GM18870 (cell line): ENCODE measurements at regions not wholly inside any gene's neighbourhood (a gene's known extent, or its start where the extent isn't known, plus 50 kb on each side); places are given as distances from the start of the nearest gene placed in this dataset.

Experiments
- ATAC-seq: cut with Tn5 transposase; IDR thresholded peaks from one replicate; pipeline ENCODE4 v1.9.1; 2021; ENCODE audit warnings: moderate library complexity; ENCODE audit not compliant: unreplicated experiment

DNA sequence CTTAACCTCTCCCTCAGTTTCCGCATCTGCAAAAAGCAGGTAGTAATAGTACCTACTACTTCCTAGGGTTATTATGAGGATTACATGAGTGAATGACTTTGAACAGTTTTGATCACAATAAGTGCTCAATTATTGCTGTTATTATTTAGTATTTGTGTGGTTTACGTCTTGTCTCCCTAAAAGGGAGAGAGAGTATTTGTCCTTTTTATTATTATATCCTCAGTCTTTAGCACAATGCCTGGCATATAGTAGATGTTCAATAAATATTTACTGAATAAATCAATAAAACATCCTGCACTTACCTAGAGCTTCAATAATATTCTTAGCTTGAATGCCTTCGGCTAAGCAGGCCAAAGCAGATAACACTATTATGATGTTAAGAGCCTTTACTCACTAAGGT, 160.0 kb downstream of the TANC2 start:
- no peak for ATAC-seq

DNA sequence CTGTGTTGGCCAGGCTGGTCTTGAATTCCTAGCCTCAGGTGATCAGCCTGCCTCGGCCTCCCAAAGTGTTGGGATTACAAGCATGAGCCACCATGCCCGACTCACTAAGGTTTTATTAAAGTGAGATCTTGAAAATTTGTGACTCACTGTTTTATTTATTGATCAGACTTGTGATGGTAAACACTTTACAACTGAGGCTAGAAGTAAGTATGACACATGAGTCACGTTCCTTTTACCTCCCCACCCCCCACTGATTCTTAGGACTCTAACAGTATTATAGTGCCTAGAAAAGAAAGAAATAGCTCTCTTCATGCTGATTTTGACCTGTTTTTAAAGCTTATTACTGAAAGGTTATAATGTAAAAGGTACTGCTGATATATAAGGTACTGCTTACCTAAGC, 160.6 kb downstream of the TANC2 start:
- ATAC-seq, result no peak

DNA sequence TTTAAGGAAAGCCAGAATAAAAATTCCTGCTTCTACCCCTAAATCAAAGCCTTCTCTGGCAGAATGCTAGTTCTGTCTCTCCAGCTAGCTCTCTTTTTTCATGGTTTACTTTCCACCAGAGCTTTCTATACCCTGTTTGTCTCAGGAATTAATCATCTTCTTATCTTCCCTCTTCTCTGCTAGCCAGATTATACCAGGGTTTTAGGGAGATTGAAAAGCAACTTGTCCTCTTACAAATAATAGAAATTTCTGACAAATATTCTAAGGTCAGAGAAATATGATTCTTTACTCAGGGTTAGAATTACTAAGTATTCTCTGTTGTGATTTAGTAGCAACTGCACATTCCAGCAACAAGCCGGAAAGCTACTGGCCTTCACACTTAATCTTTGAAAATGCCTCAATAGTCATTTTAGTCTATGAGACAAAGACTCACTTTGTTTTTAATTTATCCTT, 166.4 kb downstream of the TANC2 start:
- no peak for ATAC-seq

DNA sequence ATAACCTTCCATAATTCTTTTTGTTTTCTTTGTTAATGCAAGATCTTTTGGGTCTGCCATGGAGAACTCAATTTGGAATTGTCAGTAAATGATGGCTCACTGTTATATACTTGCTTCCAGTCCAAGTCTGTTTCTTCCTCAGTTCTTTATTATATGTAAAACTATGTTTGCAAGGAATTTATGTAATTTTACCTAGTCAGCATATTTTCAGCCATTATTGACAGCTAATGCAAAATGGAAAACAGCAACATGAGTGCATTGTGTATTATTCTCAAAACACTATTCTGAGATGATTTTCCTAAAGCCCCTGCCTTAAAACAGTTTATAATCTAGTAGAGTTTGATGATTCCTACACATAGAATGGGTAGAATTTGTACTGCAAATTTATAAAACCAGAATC, 167.5 kb downstream of the TANC2 start:
- ATAC-seq, result no peak

DNA sequence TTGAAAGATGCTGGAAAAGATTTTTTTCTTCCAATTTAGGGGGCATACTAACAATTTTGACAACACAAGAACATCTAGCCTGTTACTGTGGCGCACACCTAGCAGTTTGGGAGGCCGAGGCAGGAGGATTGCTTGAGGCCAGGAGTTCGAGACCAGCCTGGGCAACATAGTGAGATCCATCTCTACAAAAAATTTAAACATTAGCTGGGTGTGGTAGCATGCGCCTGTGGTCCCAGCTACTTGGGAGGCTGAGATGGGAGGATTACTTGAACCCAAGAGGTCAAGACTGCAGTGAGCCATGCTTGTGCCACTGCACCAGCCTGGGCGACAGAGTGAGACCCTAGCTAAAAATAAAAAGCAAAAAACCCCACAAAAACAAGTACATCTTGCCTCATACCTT, 168.8 kb downstream of the TANC2 start:
- no peak for ATAC-seq

DNA sequence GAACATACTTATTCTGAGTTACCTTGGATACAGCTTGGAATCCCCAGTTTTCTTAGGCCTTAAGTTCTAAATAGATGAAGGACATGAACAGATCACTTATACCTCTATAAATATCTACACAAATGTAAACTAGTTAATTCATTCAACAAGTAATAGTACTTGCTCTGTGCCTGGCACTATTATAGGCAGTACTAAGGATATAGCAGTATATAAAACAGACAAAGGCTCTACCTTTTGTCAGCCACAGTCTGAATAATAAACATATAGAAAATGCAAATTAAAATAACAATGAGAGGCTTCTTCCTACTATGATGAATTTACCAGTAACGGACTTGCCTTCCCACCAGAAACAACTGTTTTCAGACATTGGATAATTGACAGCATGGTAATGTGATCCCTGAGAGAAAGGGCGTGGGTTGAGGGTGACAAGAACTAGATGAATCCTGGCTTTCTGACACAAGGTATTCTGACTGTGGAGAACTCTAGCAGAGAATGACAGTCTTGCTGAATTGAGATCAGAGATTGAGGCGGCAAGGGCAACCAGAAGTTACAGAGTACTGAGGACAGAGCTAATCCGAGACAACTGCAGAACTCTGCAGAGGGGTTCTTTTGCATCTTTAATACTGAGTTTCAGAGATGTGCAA, 170.5 kb downstream of the TANC2 start:
- ATAC-seq, result no peak

DNA sequence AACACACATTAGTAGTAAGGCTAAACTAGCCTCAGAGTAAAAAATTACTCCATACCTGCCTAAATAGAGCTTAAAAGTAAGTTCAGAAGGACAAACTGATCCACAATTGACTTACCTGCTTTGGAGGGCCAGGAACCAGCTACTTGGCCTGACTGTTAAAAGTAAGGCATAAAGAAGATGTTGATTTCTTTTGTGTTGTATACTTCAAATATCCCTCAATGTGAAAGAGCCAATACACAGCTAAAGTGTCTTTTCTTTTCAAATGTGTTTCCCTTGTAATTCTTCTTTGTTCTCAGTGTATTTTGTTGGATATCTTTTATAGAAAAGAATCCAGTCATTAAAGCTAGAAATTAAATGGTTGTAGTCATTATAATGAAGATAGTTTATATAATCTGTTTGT, 171.1 kb downstream of the TANC2 start:
- no peak for ATAC-seq

DNA sequence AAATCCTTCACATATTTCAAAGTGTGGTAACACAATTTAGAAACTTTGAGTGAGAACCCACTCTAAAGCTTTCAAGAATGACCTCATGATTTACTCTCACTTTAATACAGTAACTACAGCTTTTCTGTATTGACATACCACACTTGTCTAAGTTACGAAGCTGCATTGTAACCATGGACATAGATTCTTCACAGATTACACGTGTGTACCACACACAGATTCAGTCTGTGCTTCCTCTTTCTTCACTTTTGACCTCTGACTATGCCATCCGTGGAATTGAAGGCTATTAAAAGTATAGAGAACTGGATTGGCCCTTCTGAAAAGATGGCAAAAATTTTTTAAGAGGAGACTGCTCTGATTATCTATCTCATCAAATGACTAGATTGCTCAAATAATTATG, 172.7 kb downstream of the TANC2 start:
- ATAC-seq, result no peak

DNA sequence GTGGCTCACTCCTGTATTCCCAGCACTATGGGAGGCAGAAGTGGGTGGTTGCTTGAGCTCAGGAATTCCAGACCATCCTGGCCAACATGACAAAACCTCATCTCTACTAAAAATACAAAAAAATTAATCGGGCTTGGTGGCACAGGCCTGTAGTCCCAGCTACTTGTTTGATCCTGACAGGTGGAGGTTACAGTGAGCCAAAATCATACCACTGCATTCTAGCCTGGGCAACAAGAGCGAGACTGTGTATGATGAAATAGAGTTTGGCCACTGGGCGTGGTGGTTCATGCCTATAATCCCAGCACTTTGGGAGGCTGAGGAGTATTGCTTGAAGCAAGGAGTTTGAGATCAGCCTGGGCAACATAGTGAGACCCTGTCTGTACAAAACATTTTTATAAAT, 173.3 kb downstream of the TANC2 start:
- ATAC-seq, result no peak

DNA sequence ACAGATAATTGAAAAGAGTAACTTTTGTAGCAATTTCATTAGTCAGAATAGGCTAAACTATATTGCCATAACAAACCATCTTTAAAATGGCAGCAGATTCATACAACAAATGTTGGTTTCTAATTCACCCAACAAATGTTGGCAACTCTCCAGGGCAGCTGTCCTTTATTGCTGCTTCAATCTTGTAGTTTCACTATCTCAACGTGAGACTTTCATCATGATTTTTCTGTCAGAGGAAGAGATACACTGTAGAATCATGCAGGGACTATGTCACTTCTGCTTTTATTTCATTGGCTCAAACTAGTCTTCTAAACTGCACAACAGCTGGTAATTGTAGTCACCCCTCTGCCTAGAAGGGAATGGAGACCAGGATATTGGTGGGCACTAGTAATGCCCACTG, 174.2 kb downstream of the TANC2 start:
- ATAC-seq, result no peak

DNA sequence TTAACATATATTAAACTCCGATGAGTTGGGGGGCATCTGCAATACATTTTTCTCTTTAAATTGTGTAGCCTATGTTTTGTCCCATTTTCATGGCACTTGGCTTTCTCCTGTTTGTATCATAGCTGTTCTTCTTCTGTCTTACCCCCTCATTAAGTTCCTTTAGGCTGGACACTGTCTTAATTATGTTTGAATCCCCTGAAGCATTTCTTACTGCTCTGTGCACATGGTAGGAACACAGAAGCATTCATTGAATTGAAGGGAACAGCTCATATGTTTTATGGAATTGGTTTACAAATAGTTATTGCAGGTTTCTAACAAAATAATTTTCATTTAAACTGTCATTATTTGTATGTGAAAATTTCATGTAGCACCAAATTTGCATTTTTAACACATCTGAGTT, 176.8 kb downstream of the TANC2 start:
- ATAC-seq, result no peak

DNA sequence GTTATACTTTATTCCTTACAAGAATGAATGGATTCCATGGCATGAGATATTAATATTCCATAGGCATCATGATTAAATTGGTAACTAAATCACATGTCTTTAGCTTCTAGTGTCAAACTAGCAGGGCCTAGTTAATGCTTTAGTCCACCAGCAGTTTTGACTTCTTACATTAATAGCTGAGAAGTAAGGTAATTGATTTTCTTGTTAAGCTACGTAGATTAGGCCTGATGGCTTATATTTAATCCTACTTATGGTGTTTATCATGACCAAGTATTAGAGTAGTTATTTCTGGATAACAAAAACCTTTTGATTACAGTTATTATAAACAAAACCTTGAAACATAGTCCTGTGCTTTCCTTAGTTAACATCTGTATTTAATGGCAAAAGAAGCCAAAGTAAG, 184.5 kb downstream of the TANC2 start:
- no peak for ATAC-seq

DNA sequence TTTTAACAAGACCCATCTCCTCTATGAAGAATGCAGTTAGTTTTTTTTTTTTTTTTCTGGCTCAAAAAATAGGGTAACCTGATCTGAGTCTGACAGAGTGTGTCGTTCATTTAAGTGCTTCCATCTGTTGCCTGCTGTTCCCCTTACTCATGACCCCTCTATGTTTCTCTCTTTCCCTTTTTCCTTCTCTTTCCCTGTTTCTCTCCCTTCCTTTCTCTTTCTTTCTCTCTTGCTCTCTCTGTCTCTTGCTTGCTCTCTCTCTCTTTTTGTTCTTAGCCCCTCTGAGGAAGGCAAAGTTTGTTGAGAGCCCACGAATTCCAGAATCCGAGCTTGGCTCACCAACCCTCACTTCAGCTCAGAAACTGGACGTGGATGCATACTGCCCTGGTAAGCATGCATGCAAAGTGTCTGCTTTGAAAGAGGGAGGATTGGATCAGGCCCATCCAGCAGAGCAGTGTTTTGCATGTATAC, 185.0 kb downstream of the TANC2 start:
- ATAC-seq, result no peak

DNA sequence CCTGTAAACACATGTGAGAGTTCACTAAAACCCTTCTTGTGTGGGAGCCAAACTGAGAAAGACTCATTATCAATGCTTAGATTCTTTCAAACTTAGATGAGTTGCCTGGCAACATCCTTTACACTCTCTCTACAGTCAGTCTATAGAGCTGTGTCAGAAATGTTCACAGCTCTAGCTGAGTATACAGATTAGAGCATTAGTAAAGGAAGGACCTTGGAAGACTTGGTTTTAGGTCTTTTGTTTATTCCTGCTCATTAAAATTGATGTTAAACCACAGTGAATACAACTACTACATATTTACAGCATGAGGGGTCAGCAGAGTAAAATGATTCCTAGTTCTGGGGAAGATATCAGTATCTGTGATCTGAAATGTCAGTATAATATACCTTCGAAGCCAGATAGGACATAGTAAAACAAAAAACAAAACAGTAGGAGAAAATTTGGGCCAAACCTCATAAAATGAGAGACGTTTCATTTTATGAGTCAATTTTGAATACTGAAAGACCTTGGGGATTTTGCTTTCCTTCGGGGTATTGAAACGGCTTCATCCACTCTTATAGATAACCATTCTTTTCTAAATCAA, 186.0 kb downstream of the TANC2 start:
- no peak for ATAC-seq

DNA sequence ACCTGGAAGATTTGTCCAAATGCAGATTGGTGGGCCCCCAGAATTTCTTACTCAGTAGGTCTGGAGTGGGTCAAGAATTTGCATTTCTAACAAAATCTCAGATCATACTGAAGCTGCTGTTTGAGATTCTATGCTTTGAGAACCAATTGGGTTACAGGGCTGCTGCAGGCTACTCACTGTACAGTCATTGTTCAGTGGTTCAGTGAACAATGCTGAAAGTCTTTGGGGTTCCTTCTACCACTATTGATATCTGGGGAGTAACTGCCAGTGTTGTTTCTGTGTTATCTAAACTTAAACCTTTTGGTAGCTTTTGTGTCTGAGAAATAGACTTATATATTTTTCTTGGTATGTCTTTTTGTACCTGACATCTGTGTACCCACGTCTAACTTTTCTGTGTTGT, 187.5 kb downstream of the TANC2 start:
- no peak for ATAC-seq

DNA sequence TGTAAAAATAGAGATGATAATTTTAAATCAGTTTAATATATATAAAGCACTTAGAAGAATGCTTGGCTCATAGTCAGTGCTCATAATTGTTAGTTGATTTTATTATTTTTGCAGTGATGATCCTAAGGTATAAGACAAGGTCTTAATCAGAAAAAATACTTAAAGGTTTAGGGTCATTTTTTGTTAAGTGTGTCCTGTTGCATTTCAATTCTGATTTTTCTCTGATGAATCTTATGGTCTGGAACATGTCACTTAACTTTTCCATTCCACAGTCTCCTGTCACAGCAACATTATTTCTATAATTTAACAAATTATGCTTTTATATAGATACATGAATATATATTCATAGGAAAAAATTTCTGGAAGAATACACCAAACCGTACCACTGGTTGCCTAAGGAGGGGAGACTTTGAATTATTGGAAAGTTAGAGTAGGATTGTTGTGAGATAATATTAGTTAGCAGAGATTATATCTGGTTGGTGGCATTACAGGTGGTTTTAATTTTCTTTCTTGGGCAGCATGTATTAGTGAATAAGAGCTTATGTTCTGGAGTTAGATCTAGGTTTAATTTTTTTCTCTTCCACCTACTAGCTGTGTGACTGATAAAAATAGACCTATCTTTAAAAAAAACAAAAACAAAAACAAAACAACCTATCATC, 188.7 kb downstream of the TANC2 start:
- no peak for ATAC-seq

DNA sequence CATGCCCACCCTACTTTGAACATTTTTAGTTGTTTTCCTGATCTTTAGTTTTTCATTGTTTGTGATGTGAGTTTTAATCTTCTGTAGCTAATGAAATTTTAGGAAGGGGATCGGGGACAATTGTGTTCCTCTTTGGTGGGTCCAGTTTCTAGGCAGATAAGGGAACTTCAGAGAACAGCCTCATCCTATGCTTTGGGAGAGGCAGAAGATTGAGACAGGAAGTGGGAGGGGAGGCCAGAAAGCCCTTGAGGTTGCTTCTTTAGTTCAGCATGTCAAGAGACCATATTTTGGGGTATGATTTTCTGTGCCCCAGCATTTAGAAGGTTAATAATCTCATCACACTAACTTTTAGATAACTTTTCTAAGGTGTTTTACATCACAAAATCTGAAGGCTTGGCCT, 191.0 kb downstream of the TANC2 start:
- ATAC-seq, result no peak

DNA sequence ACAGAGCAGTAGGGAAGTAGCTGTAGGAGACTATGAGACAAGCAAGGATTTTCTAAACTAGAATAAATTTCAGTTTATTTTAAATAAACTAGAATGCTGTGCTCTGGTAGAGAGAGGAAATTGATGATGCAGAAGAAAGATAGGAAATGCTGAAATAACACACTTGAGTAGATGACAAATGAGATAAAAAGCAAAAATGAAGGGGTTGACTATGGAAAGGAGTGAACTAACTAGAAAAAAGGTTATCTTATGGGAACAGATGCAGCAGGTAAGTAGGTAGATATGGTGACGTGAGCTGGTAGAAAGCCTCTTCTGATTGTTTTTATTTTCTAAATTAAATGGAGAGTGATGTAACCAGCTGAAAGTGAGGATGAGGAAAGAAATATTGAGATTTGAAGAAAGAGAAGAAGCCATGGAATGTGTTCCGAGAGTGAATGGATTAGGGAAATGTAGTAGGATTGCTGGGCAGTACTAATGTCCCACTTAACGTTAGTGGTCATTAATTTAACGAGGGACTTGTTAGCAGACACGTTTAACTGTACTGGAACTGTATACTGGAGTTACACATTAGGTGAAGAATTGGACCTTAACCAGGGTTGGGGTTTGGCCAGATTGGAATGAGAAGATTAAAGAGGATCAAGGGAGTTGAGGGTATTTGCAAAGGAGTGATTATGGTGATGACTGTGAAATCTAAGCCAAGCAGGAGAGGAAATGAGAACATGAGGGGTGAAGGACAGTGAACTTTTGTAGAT, 196.5 kb downstream of the TANC2 start:
- no peak for ATAC-seq

DNA sequence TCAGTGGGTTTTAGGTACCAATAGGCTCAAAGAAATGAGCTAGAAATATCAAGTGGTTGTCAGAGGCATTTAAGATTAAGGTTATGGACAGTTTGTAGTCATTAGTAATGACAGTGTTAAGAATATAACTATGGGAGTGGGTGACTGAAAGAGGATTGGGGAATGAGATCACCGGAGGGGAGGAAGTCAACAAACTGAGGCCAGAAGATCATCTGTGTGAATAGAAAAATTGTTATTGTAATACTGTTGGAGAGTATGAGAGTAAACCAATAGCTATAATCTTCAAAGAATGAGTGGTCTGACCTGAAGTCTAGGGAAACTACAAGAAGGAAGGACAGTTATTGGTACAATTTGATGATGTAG, 197.1 kb downstream of the TANC2 start:
- ATAC-seq, result no peak

DNA sequence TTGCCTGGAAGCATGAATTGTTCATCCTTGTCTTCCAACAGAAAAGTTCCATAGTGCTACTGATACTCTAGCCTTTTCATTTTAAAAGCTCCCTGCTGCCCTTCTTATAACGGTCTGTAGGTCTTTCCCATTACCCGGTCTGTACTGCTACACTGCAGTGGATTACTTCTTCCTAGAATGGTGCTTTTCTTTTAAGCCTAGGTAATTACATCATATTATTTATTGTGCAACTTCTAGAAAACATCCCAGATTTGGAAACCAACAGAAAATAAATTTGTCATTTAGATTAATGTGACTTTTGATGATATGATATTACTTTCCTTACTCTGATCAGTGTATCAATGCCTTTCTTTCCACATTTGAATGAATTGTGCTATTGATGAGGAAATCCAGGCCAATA, 199.4 kb downstream of the TANC2 start:
- ATAC-seq, result no peak

DNA sequence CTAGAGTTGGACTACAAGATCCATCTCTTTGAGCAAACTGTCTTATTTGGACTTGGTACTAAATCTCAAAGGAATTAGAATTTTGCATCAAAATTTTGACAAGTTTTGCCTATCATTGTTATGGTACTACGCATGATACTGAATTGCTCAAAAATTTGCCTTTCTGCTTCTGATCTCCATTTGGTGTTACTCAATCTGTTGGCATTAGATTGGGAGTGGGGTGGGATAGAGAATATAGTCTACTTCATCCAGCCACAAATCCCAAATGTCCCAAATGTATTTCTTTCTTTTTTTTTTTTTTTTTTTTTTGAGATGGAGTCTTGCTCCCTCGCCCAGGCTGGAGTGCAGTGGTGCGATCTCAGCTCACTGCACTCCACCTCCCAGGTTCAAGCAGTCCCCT, 204.8 kb downstream of the TANC2 start:
- ATAC-seq, result no peak
